H9 (cell line): ENCODE measurements at regions not wholly inside any gene's neighbourhood (a gene's known extent, or its start where the extent isn't known, plus 50 kb on each side); places are given as distances from the start of the nearest gene placed in this dataset.

ENCODE experiments used
- DNase-seq: peaks from one replicate; pipeline ENCODE4 v3.0.0-alpha.2; 2017
- H2AFZ ChIP-seq: one replicate; pipeline ENCODE4 v1.6.1; 2013; ENCODE audit warnings: mild to moderate bottlenecking, low read length, control low read depth, moderate library complexity
- H2AK5ac ChIP-seq: 2 replicates; pipeline ENCODE4 v1.6.1; 2013; ENCODE audit warnings: low read length, control low read depth, mixed read lengths; ENCODE audit not compliant: insufficient read length
- H2BK120ac ChIP-seq: one replicate; pipeline ENCODE4 v1.6.1; 2013; ENCODE audit warnings: low read depth, mild to moderate bottlenecking, low read length, control low read depth, inconsistent platforms; ENCODE audit not compliant: poor library complexity, severe bottlenecking
- H2BK12ac ChIP-seq: 2 replicates; pipeline ENCODE4 v1.6.1; 2013; ENCODE audit warnings: low read length, control low read depth, mixed read lengths, low read depth; ENCODE audit not compliant: insufficient read length
- H2BK15ac ChIP-seq: 2 replicates; pipeline ENCODE4 v1.6.1; 2013; ENCODE audit warnings: low read depth, low read length, control low read depth
- H2BK20ac ChIP-seq: one replicate; pipeline ENCODE4 v1.6.1; 2013; ENCODE audit warnings: low read depth, mild to moderate bottlenecking, low read length, control low read depth, inconsistent platforms; ENCODE audit not compliant: poor library complexity, severe bottlenecking
- H2BK5ac ChIP-seq: 2 replicates; pipeline ENCODE4 v1.6.1; 2013; ENCODE audit warnings: low read length, control low read depth, mixed read lengths; ENCODE audit not compliant: insufficient read length
- H3K14ac ChIP-seq: 2 replicates; pipeline ENCODE4 v1.6.1; 2013; ENCODE audit warnings: low read length, control low read depth; ENCODE audit not compliant: insufficient read depth
- H3K18ac ChIP-seq: 2 replicates; pipeline ENCODE4 v1.6.1; 2013; ENCODE audit warnings: low read depth, mild to moderate bottlenecking, mixed read lengths, low read length, control low read depth; ENCODE audit not compliant: insufficient read length
- H3K23ac ChIP-seq: 2 replicates; pipeline ENCODE4 v1.6.1; 2013; ENCODE audit warnings: low read length, control low read depth, mixed read lengths, low read depth; ENCODE audit not compliant: insufficient read length
- H3K23me2 ChIP-seq: 2 replicates; pipeline ENCODE4 v1.6.1; 2013; ENCODE audit warnings: low read depth, mild to moderate bottlenecking, mixed read lengths, low read length, control low read depth; ENCODE audit not compliant: insufficient read length, poor library complexity, severe bottlenecking
- H3K27ac ChIP-seq: 2 replicates; pipeline ENCODE4 v1.5.1; 2013; ENCODE audit warnings: low read length, control low read depth, mixed read lengths, low read depth; ENCODE audit not compliant: insufficient read length
- H3K27me3 ChIP-seq: 2 replicates; pipeline ENCODE4 v1.6.1; 2013; ENCODE audit warnings: low read length, control low read depth, inconsistent platforms; ENCODE audit not compliant: insufficient read depth
- H3K4ac ChIP-seq: 2 replicates; pipeline ENCODE4 v1.6.1; 2013; ENCODE audit warnings: low read depth, mild to moderate bottlenecking, control low read depth, inconsistent platforms, low read length, moderate library complexity
- H3K4me1 ChIP-seq: 2 replicates; pipeline ENCODE4 v1.6.1; 2013; ENCODE audit warnings: low read length, control low read depth, inconsistent platforms; ENCODE audit not compliant: insufficient read depth
- H3K4me2 ChIP-seq: 2 replicates; pipeline ENCODE4 v1.6.1; 2013; ENCODE audit warnings: low read length, control low read depth, mixed read lengths; ENCODE audit not compliant: insufficient read length, insufficient read depth
- H3K56ac ChIP-seq: 2 replicates; pipeline ENCODE4 v1.6.1; 2013; ENCODE audit warnings: low read depth, mild to moderate bottlenecking, mixed read lengths, low read length, control low read depth; ENCODE audit not compliant: insufficient read length
- H3K79me1 ChIP-seq: 2 replicates; pipeline ENCODE4 v1.6.1; 2013; ENCODE audit warnings: low read depth, mild to moderate bottlenecking, moderate library complexity, low read length, control low read depth, inconsistent platforms; ENCODE audit not compliant: insufficient read depth, poor library complexity, severe bottlenecking
- H3K79me2 ChIP-seq: 2 replicates; pipeline ENCODE4 v1.6.1; 2013; ENCODE audit warnings: low read length, control low read depth, inconsistent platforms; ENCODE audit not compliant: insufficient read depth
- H3K9ac ChIP-seq: 2 replicates; pipeline ENCODE4 v1.6.1; 2013; ENCODE audit warnings: low read length, control low read depth, mixed read lengths; ENCODE audit not compliant: insufficient read length; ENCODE audit errors: extremely low read depth
- H3K9me3 ChIP-seq: one replicate; pipeline ENCODE4 v1.6.1; 2013; ENCODE audit warnings: low read depth, low read length, inconsistent platforms; ENCODE audit not compliant: control insufficient read depth
- H3T11ph ChIP-seq: one replicate; pipeline ENCODE4 v1.6.1; 2013; ENCODE audit warnings: mild to moderate bottlenecking, low read length, control low read depth, inconsistent platforms
- H4K20me1 ChIP-seq: one replicate; pipeline ENCODE4 v1.6.1; 2013; ENCODE audit not compliant: control insufficient read depth, insufficient read length, insufficient read depth
- H4K5ac ChIP-seq: 2 replicates; pipeline ENCODE4 v1.6.1; 2013; ENCODE audit warnings: low read depth, mild to moderate bottlenecking, mixed read lengths, low read length, control low read depth; ENCODE audit not compliant: insufficient read length
- H4K8ac ChIP-seq: replicated peaks from 2 replicates; pipeline ENCODE4 v1.6.1; 2013; ENCODE audit warnings: low read length, control low read depth, mixed read lengths, low read depth; ENCODE audit not compliant: insufficient read length
- H4K91ac ChIP-seq: 2 replicates; pipeline ENCODE4 v1.6.1; 2013; ENCODE audit warnings: low read depth, mild to moderate bottlenecking, moderate library complexity, mixed read lengths, low read length, control low read depth; ENCODE audit not compliant: insufficient read length
- H3K27ac Mint-ChIP-seq, 3 experiments: 2 replicates in 2 of 3; 3 replicates in 1 of 3; pipeline ENCODE4 v1.8.0; 2020 to 2021; ENCODE audit warnings: mixed read lengths in 3 of 3, mild to moderate bottlenecking in 1 of 3, moderate library complexity in 1 of 3
- H3K27me3 Mint-ChIP-seq: 2 replicates; pipeline ENCODE4 v1.8.0; 2021; ENCODE audit warnings: low read depth, mild to moderate bottlenecking, moderate library complexity, mixed read lengths
- H3K36me3 Mint-ChIP-seq, 3 experiments: 2 replicates in 2 of 3; 3 replicates in 1 of 3; pipeline ENCODE4 v1.8.0; 2020 to 2021; ENCODE audit warnings: low read depth in 3 of 3, mixed read lengths in 3 of 3; ENCODE audit not compliant: insufficient read depth in 1 of 3
- H3K4me1 Mint-ChIP-seq, 2 experiments: 2 replicates each; pipeline ENCODE4 v1.8.0; 2020; ENCODE audit warnings: mixed read lengths in 2 of 2
- H3K4me3 Mint-ChIP-seq, 2 experiments: 2 replicates in 1 of 2; 3 replicates in 1 of 2; pipeline ENCODE4 v1.8.0; 2020 to 2021; ENCODE audit warnings: mild to moderate bottlenecking in 2 of 2, mixed read lengths in 2 of 2, moderate library complexity in 1 of 2
- H3K9me3 Mint-ChIP-seq, 2 experiments: 2 replicates in 1 of 2; 3 replicates in 1 of 2; pipeline ENCODE4 v1.8.0; 2020; ENCODE audit warnings: mild to moderate bottlenecking in 2 of 2, mixed read lengths in 2 of 2, moderate library complexity in 1 of 2
- WGBS: extraction: QIAGEN DNeasy Blood & Tissue Kit; methylation state at CpG from one replicate; pipeline ENCODE4 v1.1.7; 2013; ENCODE audit warnings: missing lambda C conversion rate, low lambda C conversion rate, mixed read lengths; ENCODE audit not compliant: insufficient read length; ENCODE audit errors: extremely low coverage; 5-methylcytosine and 5-hydroxymethylcytosine counted together
- TF ChIP-seq, protein P1 (sequence below): fragments of 200-600 bp; sonication (generic); conservative IDR thresholded peaks from 3 replicates; pipeline ENCODE4 v1.8.0; 2021; ENCODE audit warnings: antibody characterized with exemption, mild to moderate bottlenecking

GRCh38 chr16:86211265-86211664 is 299.1 kb upstream of the FOXF1 start:
- H3K18ac ChIP-seq, result no peak overlapping the region
- no peak overlapping the region for H3K4me3 Mint-ChIP-seq
- H3T11ph ChIP-seq, result no peak overlapping the region
- H3K14ac ChIP-seq, result no peak overlapping the region
- TF ChIP-seq, protein P1, sequence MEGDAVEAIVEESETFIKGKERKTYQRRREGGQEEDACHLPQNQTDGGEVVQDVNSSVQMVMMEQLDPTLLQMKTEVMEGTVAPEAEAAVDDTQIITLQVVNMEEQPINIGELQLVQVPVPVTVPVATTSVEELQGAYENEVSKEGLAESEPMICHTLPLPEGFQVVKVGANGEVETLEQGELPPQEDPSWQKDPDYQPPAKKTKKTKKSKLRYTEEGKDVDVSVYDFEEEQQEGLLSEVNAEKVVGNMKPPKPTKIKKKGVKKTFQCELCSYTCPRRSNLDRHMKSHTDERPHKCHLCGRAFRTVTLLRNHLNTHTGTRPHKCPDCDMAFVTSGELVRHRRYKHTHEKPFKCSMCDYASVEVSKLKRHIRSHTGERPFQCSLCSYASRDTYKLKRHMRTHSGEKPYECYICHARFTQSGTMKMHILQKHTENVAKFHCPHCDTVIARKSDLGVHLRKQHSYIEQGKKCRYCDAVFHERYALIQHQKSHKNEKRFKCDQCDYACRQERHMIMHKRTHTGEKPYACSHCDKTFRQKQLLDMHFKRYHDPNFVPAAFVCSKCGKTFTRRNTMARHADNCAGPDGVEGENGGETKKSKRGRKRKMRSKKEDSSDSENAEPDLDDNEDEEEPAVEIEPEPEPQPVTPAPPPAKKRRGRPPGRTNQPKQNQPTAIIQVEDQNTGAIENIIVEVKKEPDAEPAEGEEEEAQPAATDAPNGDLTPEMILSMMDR, result no peak
- H3K9me3 ChIP-seq, result no peaks in the 10 kb centered on the region
- H2BK20ac ChIP-seq, result no peak overlapping the region
- peaks cover 6 to 11% of the 10 kb centered on the region in 2 experiments for H3K4me1 Mint-ChIP-seq
- no peak overlapping the region for H3K23ac ChIP-seq
- no peak overlapping the region for H3K27ac Mint-ChIP-seq
- H3K27me3 ChIP-seq, result no peaks in the 10 kb centered on the region
- H2BK120ac ChIP-seq, result no peak overlapping the region
- peaks cover 18% of the 10 kb centered on the region for H3K27me3 Mint-ChIP-seq
- H2BK5ac ChIP-seq, result no peak overlapping the region
- H3K4ac ChIP-seq, result no peak overlapping the region
- H4K20me1 ChIP-seq, result no peaks in the 10 kb centered on the region
- no peaks in the 10 kb centered on the region for H3K79me2 ChIP-seq
- no peak overlapping the region for H4K5ac ChIP-seq
- H3K36me3 Mint-ChIP-seq, result peaks cover 0 to 10% (median 7%) of the 10 kb centered on the region in 3 experiments; a peak in 5 of 7 replicates
- H3K9me3 Mint-ChIP-seq, result peaks cover 5 to 11% of the 10 kb centered on the region in 2 experiments; a peak in 3 of 5 replicates
- H3K4me1 ChIP-seq, result no peaks in the 10 kb centered on the region
- no peak overlapping the region for H2BK15ac ChIP-seq
- H2AK5ac ChIP-seq, result no peak overlapping the region
- no peak for DNase-seq
- WGBS, result no CpG with 5 or more reads among the region's 5 CpGs
- H3K9ac ChIP-seq, result no peak overlapping the region
- H3K56ac ChIP-seq, result no peak overlapping the region
- no peak overlapping the region for H4K8ac ChIP-seq
- no peak overlapping the region for H3K4me2 ChIP-seq
- no peak overlapping the region for H4K91ac ChIP-seq
- H3K23me2 ChIP-seq, result no peaks in the 10 kb centered on the region
- H3K27ac ChIP-seq, result no peak overlapping the region
- H3K79me1 ChIP-seq, result no peaks in the 10 kb centered on the region
- no peak overlapping the region for H2BK12ac ChIP-seq
- H2AFZ ChIP-seq, result no peak overlapping the region
